IMR-90 (cell line): ENCODE measurements at regions not wholly inside any gene's neighbourhood (a gene's known extent, or its start where the extent isn't known, plus 50 kb on each side); places are given as distances from the start of the nearest gene placed in this dataset.

Experiments used
- ATAC-seq: fragments of 200-7000 bp; cut with Tn5 transposase; 2 replicates; pipeline ENCODE4 v1.9.1; 2020; ENCODE audit warnings: low read depth, mild to moderate bottlenecking, moderate library complexity
- BruUV-seq: library from RNA; stranded (reverse); fragments of 400-500 nt; replicated peaks from 2 replicates; lab custom pipeline; 2021; lab: Mats Ljungman, UMichigan
- CTCF ChIA-PET: fragments of 300-600 bp; formaldehyde crosslinking; extraction: SDS; loops from one replicate; lab custom pipeline; 2021; ENCODE audit warnings: antibody characterized with exemption; lab: Yijun Ruan, JAX
- POLR2A ChIA-PET: fragments of 300-600 bp; sonication (Branson Sonifier 250); formaldehyde crosslinking; loops from one replicate; lab custom pipeline; 2022; ENCODE audit warnings: antibody characterized with exemption; ENCODE audit not compliant: unreplicated experiment; lab: Charles Lee
- DNase-seq: peaks from one replicate; pipeline ENCODE4 v3.0.0; 2013
- H2AFZ ChIP-seq: replicated peaks from 2 replicates; pipeline ENCODE3; 2013; ENCODE audit warnings: low read length, mild to moderate bottlenecking; ENCODE audit not compliant: poor library complexity
- H2AK5ac ChIP-seq: 2 replicates; pipeline ENCODE4 v1.6.1; 2013; ENCODE audit warnings: low read depth, low read length, inconsistent platforms
- H2AK9ac ChIP-seq: replicated peaks from 2 replicates; pipeline ENCODE3; 2013; ENCODE audit warnings: mild to moderate bottlenecking, low read depth, low read length, moderate library complexity; ENCODE audit not compliant: poor library complexity
- H2BK120ac ChIP-seq: 2 replicates; pipeline ENCODE4 v1.6.1; 2013; ENCODE audit warnings: low read depth, low read length, inconsistent platforms
- H2BK15ac ChIP-seq: 3 replicates; pipeline ENCODE4 v1.6.1; 2013; ENCODE audit warnings: low read depth, low read length, inconsistent platforms
- H2BK20ac ChIP-seq: 2 replicates; pipeline ENCODE4 v1.6.1; 2013; ENCODE audit warnings: low read depth, mild to moderate bottlenecking, inconsistent platforms, low read length, moderate library complexity
- H2BK5ac ChIP-seq: 2 replicates; pipeline ENCODE4 v1.6.1; 2013; ENCODE audit warnings: mild to moderate bottlenecking, low read depth, low read length, inconsistent platforms; ENCODE audit not compliant: poor library complexity, severe bottlenecking
- H3K14ac ChIP-seq: replicated peaks from 2 replicates; pipeline ENCODE4 v1.6.1; 2013; ENCODE audit warnings: low read depth, low read length, inconsistent platforms
- H3K18ac ChIP-seq: 2 replicates; pipeline ENCODE4 v1.6.1; 2013; ENCODE audit warnings: low read depth, low read length, control low read depth
- H3K23ac ChIP-seq: 2 replicates; pipeline ENCODE4 v1.6.1; 2013; ENCODE audit warnings: low read depth, low read length, inconsistent platforms
- H3K27ac ChIP-seq: 2 replicates; pipeline ENCODE4 v1.5.1; 2013; ENCODE audit warnings: mild to moderate bottlenecking, control low read depth, low read length; ENCODE audit not compliant: insufficient read depth
- H3K27me3 ChIP-seq: 2 replicates; pipeline ENCODE4 v1.6.1; 2013; ENCODE audit warnings: low read length; ENCODE audit not compliant: control insufficient read depth, insufficient read depth
- H3K36me3 ChIP-seq: 2 replicates; pipeline ENCODE4 v1.6.1; 2013; ENCODE audit warnings: low read length, mixed read lengths; ENCODE audit not compliant: control insufficient read depth, insufficient read depth
- H3K4ac ChIP-seq: 2 replicates; pipeline ENCODE4 v1.6.1; 2013; ENCODE audit warnings: low read depth, low read length, inconsistent platforms
- H3K4me1 ChIP-seq: 2 replicates; pipeline ENCODE4 v1.6.1; 2013; ENCODE audit warnings: low read length, mixed read lengths; ENCODE audit not compliant: control insufficient read depth, insufficient read depth
- H3K4me2 ChIP-seq: 2 replicates; pipeline ENCODE4 v1.6.1; 2013; ENCODE audit warnings: low read depth, mild to moderate bottlenecking, control low read depth, low read length, moderate library complexity
- H3K4me3 ChIP-seq: 2 replicates; pipeline ENCODE4 v1.5.1; 2013; ENCODE audit warnings: low read depth, mild to moderate bottlenecking, control low read depth, low read length, moderate library complexity; ENCODE audit not compliant: insufficient read depth
- H3K56ac ChIP-seq: 2 replicates; pipeline ENCODE4 v1.6.1; 2013; ENCODE audit warnings: low read length, inconsistent platforms; ENCODE audit not compliant: insufficient read depth; ENCODE audit errors: extremely low read depth
- H3K79me1 ChIP-seq, 2 experiments: 2 replicates each; pipeline ENCODE4 v1.6.1; 2013; ENCODE audit warnings: low read length in 2 of 2, inconsistent platforms in 1 of 2, low read depth in 1 of 2
- H3K9ac ChIP-seq: 2 replicates; pipeline ENCODE4 v1.6.1; 2013; ENCODE audit warnings: low read depth, low read length, control low read depth
- H3K9me1 ChIP-seq: 2 replicates; pipeline ENCODE4 v1.6.1; 2013; ENCODE audit warnings: low read length, inconsistent platforms; ENCODE audit not compliant: insufficient read depth
- H3K9me3 ChIP-seq: 2 replicates; pipeline ENCODE4 v1.6.1; 2013; ENCODE audit warnings: low read length; ENCODE audit not compliant: control insufficient read depth, insufficient read depth
- H4K20me1 ChIP-seq: 2 replicates; pipeline ENCODE4 v1.6.1; 2013; ENCODE audit warnings: low read length, inconsistent platforms; ENCODE audit not compliant: insufficient read depth
- H4K5ac ChIP-seq: 2 replicates; pipeline ENCODE4 v1.6.1; 2013; ENCODE audit warnings: mild to moderate bottlenecking, low read depth, low read length, control low read depth
- H4K8ac ChIP-seq, 2 experiments: 2 replicates each; pipeline ENCODE4 v1.6.1; 2013; ENCODE audit warnings: low read depth in 2 of 2, low read length in 2 of 2, control low read depth in 1 of 2, inconsistent platforms in 1 of 2
- H4K91ac ChIP-seq: 2 replicates; pipeline ENCODE4 v1.6.1; 2013; ENCODE audit warnings: low read depth, low read length, inconsistent platforms; ENCODE audit not compliant: insufficient read depth
- BHLHE40 ChIP-seq: fragments of 150-350 bp; IDR thresholded peaks from 2 replicates; pipeline ENCODE4 v1.6.1; 2016; ENCODE audit warnings: mild to moderate bottlenecking, low read depth, low read length
- CEBPB ChIP-seq: IDR thresholded peaks from 2 replicates; pipeline ENCODE4 v1.6.1; 2012; ENCODE audit warnings: low read depth, low read length, improper control_type of control experiment
- CHD1 ChIP-seq: IDR thresholded peaks from 2 replicates; pipeline ENCODE4 v1.6.1; 2012; ENCODE audit warnings: low read depth, low read length, improper control_type of control experiment
- ELK1 ChIP-seq: fragments of 150-350 bp; IDR thresholded peaks from 2 replicates; pipeline ENCODE4 v1.6.1; 2016; ENCODE audit warnings: low read depth, mild to moderate bottlenecking, low read length, moderate library complexity, borderline replicate concordance
- FOS ChIP-seq: fragments of 150-350 bp; IDR thresholded peaks from 2 replicates; pipeline ENCODE4 v1.6.1; 2016; ENCODE audit warnings: low read depth, low read length
- MAFK ChIP-seq: IDR thresholded peaks from 2 replicates; pipeline ENCODE4 v1.6.1; 2012; ENCODE audit warnings: low read depth, low read length, improper control_type of control experiment
- MAZ ChIP-seq: IDR thresholded peaks from 2 replicates; pipeline ENCODE4 v1.6.1; 2012; ENCODE audit warnings: low read depth, mild to moderate bottlenecking, low read length, improper control_type of control experiment, moderate library complexity, borderline replicate concordance
- MXI1 ChIP-seq: IDR thresholded peaks from 2 replicates; pipeline ENCODE4 v1.6.1; 2012; ENCODE audit warnings: low read depth, mild to moderate bottlenecking, low read length, moderate library complexity, borderline replicate concordance
- NFE2L2 ChIP-seq: fragments of 150-350 bp; IDR thresholded peaks from 2 replicates; pipeline ENCODE4 v1.6.1; 2016; ENCODE audit warnings: low read depth, mild to moderate bottlenecking, low read length
- POLR2A ChIP-seq: IDR thresholded peaks from 2 replicates; pipeline ENCODE4 v1.6.1; 2012; ENCODE audit warnings: mild to moderate bottlenecking, low read depth, low read length
- RAD21 ChIP-seq: IDR thresholded peaks from 2 replicates; pipeline ENCODE4 v1.6.1; 2012; ENCODE audit warnings: low read length, improper control_type of control experiment
- RCOR1 ChIP-seq: IDR thresholded peaks from 2 replicates; pipeline ENCODE4 v1.6.1; 2012; ENCODE audit warnings: mild to moderate bottlenecking, low read length, improper control_type of control experiment; ENCODE audit not compliant: insufficient replicate concordance
- RFX5 ChIP-seq: IDR thresholded peaks from 2 replicates; pipeline ENCODE4 v1.8.0; 2012; ENCODE audit warnings: low read depth, mild to moderate bottlenecking, low read length, moderate library complexity
- SMC3 ChIP-seq: fragments of 150-350 bp; IDR thresholded peaks from 2 replicates; pipeline ENCODE4 v1.6.1; 2016; ENCODE audit warnings: low read depth, mild to moderate bottlenecking, antibody characterized with exemption, low read length, moderate library complexity
- USF2 ChIP-seq: fragments of 150-350 bp; IDR thresholded peaks from 2 replicates; pipeline ENCODE4 v1.6.1; 2017; ENCODE audit warnings: mild to moderate bottlenecking, antibody characterized with exemption, low read length, low read depth
- WGBS, 2 experiments: methylation state at CpG; one replicate each; pipeline versions ENCODE4 v1.1.5 to v1.1.7; 2013; ENCODE audit warnings: missing lambda C conversion rate in 2 of 2; ENCODE audit not compliant: insufficient read length in 1 of 2; ENCODE audit errors: extremely low coverage in 2 of 2; 5-methylcytosine and 5-hydroxymethylcytosine counted together
- dilution Hi-C: fragments of 300-500 bp; cut with HindIII; formaldehyde crosslinking; loops from one replicate; pipeline ENCODE4 v1.14.3; 2018; ENCODE audit warnings: low sequenced_read_pairs; ENCODE audit not compliant: unreplicated experiment
- in situ Hi-C: fragments of 300-500 bp; cut with MboI; formaldehyde crosslinking; loops from 3 replicates; pipeline ENCODE4 v1.14.3; 2019; ENCODE audit warnings: low sequenced_read_pairs, inconsistent platforms, mixed read lengths
- intact Hi-C: fragments of 100-400 bp; cut with micrococcal nuclease; formaldehyde crosslinking; loops from 2 replicates; pipeline ENCODE4 v1.10.0; 2022
- TF ChIP-seq, protein P1 (sequence below): conservative IDR thresholded peaks from 2 replicates; pipeline ENCODE4 v1.5.1; 2012; ENCODE audit warnings: mild to moderate bottlenecking, low read depth, low read length, improper control_type of control experiment

DNA sequence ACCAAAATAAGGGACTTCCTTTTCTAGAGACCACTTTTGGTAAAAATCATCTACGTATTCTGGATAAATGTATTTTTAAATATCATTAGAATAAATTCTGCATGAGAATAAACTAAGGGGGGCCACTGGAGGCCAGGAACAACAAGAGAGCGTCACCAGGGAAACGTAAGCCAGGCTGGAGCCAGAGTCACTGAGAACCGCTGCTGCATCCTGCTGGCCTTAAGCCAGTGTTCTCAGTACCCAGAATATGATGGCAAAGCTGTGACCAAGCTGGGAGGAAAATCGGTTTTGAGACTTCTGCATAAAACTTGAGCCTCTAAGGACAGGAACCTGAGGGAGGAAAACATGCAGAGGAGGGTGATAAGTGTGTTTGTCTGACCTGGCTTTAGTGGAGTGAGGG, 63.0 kb upstream of the FAM9A start:
- no peak overlapping the region for H2BK120ac ChIP-seq
- dilution Hi-C loops (no loop called here), in situ Hi-C loops (no loop called here), intact Hi-C loops (loop anchor here (10.0 kb wide), 1 partner anchor 481 kb away; no protein-coding TSS in a partner anchor)
- no peak overlapping the region for H2BK15ac ChIP-seq
- H3K56ac ChIP-seq, result no peak overlapping the region
- WGBS, 2 experiments, result 0% methylated on average over 1 of the region's 5 CpGs; no CpG with 5 or more reads in 1 of the 2 experiments
- TF ChIP-seq NFE2L2, result no peak
- TF ChIP-seq RAD21, result no peak
- no peak for TF ChIP-seq FOS
- TF ChIP-seq MAFK, result no peak
- TF ChIP-seq ELK1, result no peak
- TF ChIP-seq RCOR1, result no peak
- no peak for TF ChIP-seq CHD1
- no peak for TF ChIP-seq MXI1
- no peak for TF ChIP-seq BHLHE40
- no peak for TF ChIP-seq CEBPB
- TF ChIP-seq POLR2A, result no peak
- TF ChIP-seq MAZ, result no peak
- no peak for TF ChIP-seq SMC3
- no peak for TF ChIP-seq RFX5
- no peak for TF ChIP-seq USF2
- TF ChIP-seq, protein P1, sequence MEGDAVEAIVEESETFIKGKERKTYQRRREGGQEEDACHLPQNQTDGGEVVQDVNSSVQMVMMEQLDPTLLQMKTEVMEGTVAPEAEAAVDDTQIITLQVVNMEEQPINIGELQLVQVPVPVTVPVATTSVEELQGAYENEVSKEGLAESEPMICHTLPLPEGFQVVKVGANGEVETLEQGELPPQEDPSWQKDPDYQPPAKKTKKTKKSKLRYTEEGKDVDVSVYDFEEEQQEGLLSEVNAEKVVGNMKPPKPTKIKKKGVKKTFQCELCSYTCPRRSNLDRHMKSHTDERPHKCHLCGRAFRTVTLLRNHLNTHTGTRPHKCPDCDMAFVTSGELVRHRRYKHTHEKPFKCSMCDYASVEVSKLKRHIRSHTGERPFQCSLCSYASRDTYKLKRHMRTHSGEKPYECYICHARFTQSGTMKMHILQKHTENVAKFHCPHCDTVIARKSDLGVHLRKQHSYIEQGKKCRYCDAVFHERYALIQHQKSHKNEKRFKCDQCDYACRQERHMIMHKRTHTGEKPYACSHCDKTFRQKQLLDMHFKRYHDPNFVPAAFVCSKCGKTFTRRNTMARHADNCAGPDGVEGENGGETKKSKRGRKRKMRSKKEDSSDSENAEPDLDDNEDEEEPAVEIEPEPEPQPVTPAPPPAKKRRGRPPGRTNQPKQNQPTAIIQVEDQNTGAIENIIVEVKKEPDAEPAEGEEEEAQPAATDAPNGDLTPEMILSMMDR, result no peak
- no TSS peak for BruUV-seq
- no peak overlapping the region for H2BK5ac ChIP-seq
- no peak overlapping the region for H2AFZ ChIP-seq
- no peak for ATAC-seq
- H3K9me3 ChIP-seq, result no peaks in the 10 kb centered on the region
- no peak overlapping the region for H2BK20ac ChIP-seq
- no peak overlapping the region for H3K4me3 ChIP-seq
- no peak overlapping the region for H3K18ac ChIP-seq
- no peaks in the 10 kb centered on the region for H4K20me1 ChIP-seq
- H2AK5ac ChIP-seq, result no peak overlapping the region
- CTCF ChIA-PET, result no interaction called here
- no peak for DNase-seq
- no peak overlapping the region for H3K27ac ChIP-seq
- no peak overlapping the region for H3K4ac ChIP-seq
- no peaks in the 10 kb centered on the region for H3K36me3 ChIP-seq
- no peak overlapping the region for H4K91ac ChIP-seq
- peaks cover 3% of the 10 kb centered on the region; the same call in 1 of the 2 replicates for H3K27me3 ChIP-seq
- H4K5ac ChIP-seq, result no peak overlapping the region
- H3K9ac ChIP-seq, result no peak overlapping the region
- H3K14ac ChIP-seq, result no peak overlapping the region
- H4K8ac ChIP-seq, result no peak overlapping the region
- POLR2A ChIA-PET, result no interaction called here
- no peak overlapping the region for H2AK9ac ChIP-seq
- H3K4me2 ChIP-seq, result no peak overlapping the region
- H3K4me1 ChIP-seq, result peaks cover 4% of the 10 kb centered on the region; the same call in 1 of the 2 replicates
- no peaks in the 10 kb centered on the region; the same call in 1 of the 2 replicates for H3K9me1 ChIP-seq
- no peak overlapping the region for H3K23ac ChIP-seq
- no peaks in the 10 kb centered on the region for H3K79me1 ChIP-seq
